ENCODE measurements at regions not wholly inside any gene's neighbourhood (a gene's known extent, or its start where the extent isn't known, plus 50 kb on each side); places are given as distances from the start of the nearest gene placed in this dataset.

- 85% methylated on average over 4 of the region's 4 CpGs for WGBS
- H3K36me3 ChIP-seq, result no peaks in the 10 kb centered on the region
- peaks cover 2% of the 10 kb centered on the region for H3K4me1 ChIP-seq
- DNase-seq (ENCODE audit: low spot score in 2 of 2), result no peak
- no peak for TF ChIP-seq POLR2A (IDR thresholded peaks at IDR 0.05)
- no peak for TF ChIP-seq EP300 (IDR thresholded peaks at IDR 0.05)
- no peaks in the 10 kb centered on the region for H3K9me3 ChIP-seq
- H3K4me3 ChIP-seq, result no peak overlapping the region
- H3K27me3 ChIP-seq, result no peaks in the 10 kb centered on the region
- no peak overlapping the region for H3K27ac ChIP-seq
Observed at GRCh38 chr5:158559066-158559465, 540.6 kb downstream of the EBF1 start.

GRCh38 chr5:158553962-158554336, 545.8 kb downstream of the EBF1 start:
- H3K36me3 ChIP-seq, result no peaks in the 10 kb centered on the region
- no peaks in the 10 kb centered on the region for H3K9me3 ChIP-seq
- H3K27ac ChIP-seq, result peak overlapping the region; percentile 65
- WGBS, result 62% methylated on average over 5 of the region's 5 CpGs
- TF ChIP-seq CTCF (IDR thresholded peaks at IDR 0.05), result no peak
- no peak for TF ChIP-seq POLR2A (IDR thresholded peaks at IDR 0.05)
- no peak for TF ChIP-seq EP300 (IDR thresholded peaks at IDR 0.05)
- peak in 1 of 3 donors; percentile 15 for TF ChIP-seq POLR2AphosphoS5 (IDR thresholded peaks at IDR 0.05)
- no peaks in the 10 kb centered on the region for H3K27me3 ChIP-seq
- DNase-seq (ENCODE audit: low spot score in 2 of 2), result no peak
- peaks cover 2% of the 10 kb centered on the region for H3K4me1 ChIP-seq
- H3K4me3 ChIP-seq, result no peak overlapping the region

- Histone ChIP-seq H3K9me3 (no peaks in the 10 kb centered on the region), H3K36me3 (no peaks in the 10 kb centered on the region), H3K27me3 (no peaks in the 10 kb centered on the region), H3K27ac (peak overlapping the region; percentile 65), H3K4me3 (no peak overlapping the region), H3K4me1 (peaks cover 2% of the 10 kb centered on the region)
- WGBS, result 61% methylated on average over 8 of the region's 8 CpGs
- peak in 1 of 2 donors; percentile 66 for DNase-seq (ENCODE audit: low spot score in 2 of 2)
- TF ChIP-seq CTCF (IDR thresholded peaks at IDR 0.05) (no peak), EP300 (IDR thresholded peaks at IDR 0.05) (no peak), POLR2AphosphoS5 (IDR thresholded peaks at IDR 0.05) (peak in 1 of 3 donors; percentile 48)
Observed at GRCh38 chr5:158553195-158553961, 546.3 kb downstream of the EBF1 start.

- peaks cover 2% of the 10 kb centered on the region for H3K4me1 ChIP-seq
- WGBS, result 55% methylated on average over 4 of the region's 4 CpGs
- DNase-seq (ENCODE audit: low spot score in 2 of 2), result no peak
Observed at GRCh38 chr5:158552241-158552640, 547.5 kb downstream of the EBF1 start.

GRCh38 chr5:158549311-158549710, 550.4 kb downstream of the EBF1 start:
- 90% methylated on average over 4 of the region's 4 CpGs for WGBS
- DNase-seq (ENCODE audit: low spot score in 2 of 2), result no peak
- Histone ChIP-seq H3K27me3 (no peaks in the 10 kb centered on the region), H3K4me3 (no peak overlapping the region), H3K4me1 (no peaks in the 10 kb centered on the region), H3K9me3 (no peaks in the 10 kb centered on the region), H3K27ac (no peak overlapping the region), H3K36me3 (no peaks in the 10 kb centered on the region)
- no peak for TF ChIP-seq POLR2A (IDR thresholded peaks at IDR 0.05)
- TF ChIP-seq EP300 (IDR thresholded peaks at IDR 0.05), result no peak
- no peak for TF ChIP-seq POLR2AphosphoS5 (IDR thresholded peaks at IDR 0.05)
- TF ChIP-seq CTCF (IDR thresholded peaks at IDR 0.05), result no peak

More at GRCh38 chr5:158552241-158552640, 547.5 kb downstream of the EBF1 start:
- peak overlapping the region; percentile 48 for H3K27ac ChIP-seq
- H3K27me3 ChIP-seq, result no peaks in the 10 kb centered on the region
- no peaks in the 10 kb centered on the region for H3K9me3 ChIP-seq
- H3K36me3 ChIP-seq, result no peaks in the 10 kb centered on the region
- H3K4me3 ChIP-seq, result no peak overlapping the region
- TF ChIP-seq POLR2AphosphoS5 (IDR thresholded peaks at IDR 0.05) (peak in 1 of 3 donors; percentile 73), POLR2A (IDR thresholded peaks at IDR 0.05) (no peak)

GRCh38 chr5:158546748-158547147, 553.0 kb downstream of the EBF1 start:
- peak in 1 of 2 donors; percentile 69 for DNase-seq (ENCODE audit: low spot score in 2 of 2)
- Histone ChIP-seq H3K4me1 (no peaks in the 10 kb centered on the region), H3K9me3 (no peaks in the 10 kb centered on the region), H3K36me3 (no peaks in the 10 kb centered on the region), H3K4me3 (no peak overlapping the region), H3K27ac (no peak overlapping the region), H3K27me3 (no peaks in the 10 kb centered on the region)
- peak in 1 of 3 donors; percentile 58 for TF ChIP-seq POLR2AphosphoS5 (IDR thresholded peaks at IDR 0.05)
- no peak for TF ChIP-seq POLR2A (IDR thresholded peaks at IDR 0.05)
- no peak for TF ChIP-seq EP300 (IDR thresholded peaks at IDR 0.05)
- TF ChIP-seq CTCF (IDR thresholded peaks at IDR 0.05), result no peak
- 65% methylated on average over 9 of the region's 9 CpGs for WGBS
